Hepatocyte (in vitro differentiated cells): ENCODE measurements at regions not wholly inside any gene's neighbourhood (a gene's known extent, or its start where the extent isn't known, plus 50 kb on each side); places are given as distances from the start of the nearest gene placed in this dataset.

Experiments
- EZH2 ChIP-seq: fragments of 200-600 bp; sonication (generic); IDR thresholded peaks from 2 replicates; pipeline ENCODE4 v1.6.1; 2016; ENCODE audit warnings: antibody characterized with exemption, mild to moderate bottlenecking, borderline replicate concordance
- EZH2phosphoT487 ChIP-seq: fragments of 200-600 bp; sonication (generic); IDR thresholded peaks from one replicate; pipeline ENCODE4 v1.6.1; 2018; ENCODE audit warnings: antibody characterized with exemption, mild to moderate bottlenecking, low read depth, moderate library complexity; ENCODE audit not compliant: unreplicated experiment, severe bottlenecking
- TF ChIP-seq, protein P1 (sequence below): fragments of 200-600 bp; sonication (generic); IDR thresholded peaks from 2 replicates; pipeline ENCODE4 v1.5.1; 2016; ENCODE audit warnings: antibody characterized with exemption, mild to moderate bottlenecking; ENCODE audit not compliant: poor library complexity

GRCh38 chr4:66524781-66525180 is 854.5 kb upstream of the EPHA5 start:
- no peak for TF ChIP-seq EZH2
- TF ChIP-seq, protein P1, sequence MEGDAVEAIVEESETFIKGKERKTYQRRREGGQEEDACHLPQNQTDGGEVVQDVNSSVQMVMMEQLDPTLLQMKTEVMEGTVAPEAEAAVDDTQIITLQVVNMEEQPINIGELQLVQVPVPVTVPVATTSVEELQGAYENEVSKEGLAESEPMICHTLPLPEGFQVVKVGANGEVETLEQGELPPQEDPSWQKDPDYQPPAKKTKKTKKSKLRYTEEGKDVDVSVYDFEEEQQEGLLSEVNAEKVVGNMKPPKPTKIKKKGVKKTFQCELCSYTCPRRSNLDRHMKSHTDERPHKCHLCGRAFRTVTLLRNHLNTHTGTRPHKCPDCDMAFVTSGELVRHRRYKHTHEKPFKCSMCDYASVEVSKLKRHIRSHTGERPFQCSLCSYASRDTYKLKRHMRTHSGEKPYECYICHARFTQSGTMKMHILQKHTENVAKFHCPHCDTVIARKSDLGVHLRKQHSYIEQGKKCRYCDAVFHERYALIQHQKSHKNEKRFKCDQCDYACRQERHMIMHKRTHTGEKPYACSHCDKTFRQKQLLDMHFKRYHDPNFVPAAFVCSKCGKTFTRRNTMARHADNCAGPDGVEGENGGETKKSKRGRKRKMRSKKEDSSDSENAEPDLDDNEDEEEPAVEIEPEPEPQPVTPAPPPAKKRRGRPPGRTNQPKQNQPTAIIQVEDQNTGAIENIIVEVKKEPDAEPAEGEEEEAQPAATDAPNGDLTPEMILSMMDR: no peak
- no peak for TF ChIP-seq EZH2phosphoT487
